NT2/D1 (cell line): ENCODE measurements at regions not wholly inside any gene's neighbourhood (a gene's known extent, or its start where the extent isn't known, plus 50 kb on each side); places are given as distances from the start of the nearest gene placed in this dataset.

Experiments used
- DNase-seq: peaks from one replicate; pipeline ENCODE4 v3.0.0-alpha.2; 2011; ENCODE audit warnings: low read depth, low spot score
- H3K27me3 ChIP-seq: 2 replicates; pipeline ENCODE4 v1.6.0; 2011; ENCODE audit warnings: mild to moderate bottlenecking; ENCODE audit not compliant: insufficient read length, insufficient read depth
- H3K36me3 ChIP-seq: 2 replicates; pipeline ENCODE4 v1.6.1; 2011; ENCODE audit warnings: mild to moderate bottlenecking, low read length, mixed read lengths; ENCODE audit not compliant: insufficient read depth, insufficient read length
- H3K4me1 ChIP-seq: 2 replicates; pipeline ENCODE4 v1.5.1; 2011; ENCODE audit not compliant: insufficient read depth, insufficient read length
- H3K4me3 ChIP-seq: 2 replicates; pipeline ENCODE4 v1.5.1; 2011; ENCODE audit warnings: low read depth; ENCODE audit not compliant: insufficient read length
- H3K9ac ChIP-seq: 2 replicates; pipeline ENCODE4 v1.6.0; 2011; ENCODE audit warnings: low read depth; ENCODE audit not compliant: insufficient read length
- H3K9me3 ChIP-seq: 2 replicates; pipeline ENCODE4 v1.5.1; 2011; ENCODE audit warnings: mild to moderate bottlenecking, low read length; ENCODE audit not compliant: insufficient read depth
- SUZ12 ChIP-seq: IDR thresholded peaks from 2 replicates; pipeline ENCODE4 v1.6.1; 2011; ENCODE audit not compliant: insufficient read length, insufficient read depth; ENCODE audit errors: extremely low read depth
- YY1 ChIP-seq: IDR thresholded peaks from 2 replicates; pipeline ENCODE4 v1.6.1; 2011; ENCODE audit not compliant: insufficient read length, insufficient read depth
- ZNF274 ChIP-seq: IDR thresholded peaks from 2 replicates; pipeline ENCODE4 v1.6.1; 2011; ENCODE audit warnings: mild to moderate bottlenecking, low read depth, low read length

DNA sequence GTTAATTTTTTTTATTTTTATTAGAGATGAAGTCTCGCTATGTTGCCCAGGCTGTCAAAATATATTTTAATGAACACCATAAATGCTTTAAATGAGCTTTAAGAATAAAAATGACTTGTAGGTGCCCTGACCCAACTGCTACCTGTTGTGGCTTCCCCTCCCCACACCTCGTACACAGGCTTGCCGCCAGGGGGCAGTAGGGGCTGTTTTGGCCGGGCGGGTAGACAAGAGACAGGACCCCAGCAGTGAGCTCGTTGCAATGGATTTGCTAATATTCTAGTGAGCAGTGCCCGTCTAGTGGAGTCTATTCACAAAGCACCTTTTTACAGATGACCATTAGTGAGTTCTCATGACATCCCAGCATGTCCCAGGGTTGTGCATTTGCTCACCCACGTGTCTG lies 418.1 kb downstream of the OCA2 start:
- Histone ChIP-seq H3K27me3 (no peaks in the 10 kb centered on the region), H3K4me1 (peaks cover 4% of the 10 kb centered on the region), H3K36me3 (no peaks in the 10 kb centered on the region), H3K9me3 (peaks cover 14% of the 10 kb centered on the region), H3K4me3 (no peak overlapping the region), H3K9ac (no peak overlapping the region)
- TF ChIP-seq ZNF274 (no peak), SUZ12 (no peak), YY1 (no peak)
- DNase-seq: no peak

DNA sequence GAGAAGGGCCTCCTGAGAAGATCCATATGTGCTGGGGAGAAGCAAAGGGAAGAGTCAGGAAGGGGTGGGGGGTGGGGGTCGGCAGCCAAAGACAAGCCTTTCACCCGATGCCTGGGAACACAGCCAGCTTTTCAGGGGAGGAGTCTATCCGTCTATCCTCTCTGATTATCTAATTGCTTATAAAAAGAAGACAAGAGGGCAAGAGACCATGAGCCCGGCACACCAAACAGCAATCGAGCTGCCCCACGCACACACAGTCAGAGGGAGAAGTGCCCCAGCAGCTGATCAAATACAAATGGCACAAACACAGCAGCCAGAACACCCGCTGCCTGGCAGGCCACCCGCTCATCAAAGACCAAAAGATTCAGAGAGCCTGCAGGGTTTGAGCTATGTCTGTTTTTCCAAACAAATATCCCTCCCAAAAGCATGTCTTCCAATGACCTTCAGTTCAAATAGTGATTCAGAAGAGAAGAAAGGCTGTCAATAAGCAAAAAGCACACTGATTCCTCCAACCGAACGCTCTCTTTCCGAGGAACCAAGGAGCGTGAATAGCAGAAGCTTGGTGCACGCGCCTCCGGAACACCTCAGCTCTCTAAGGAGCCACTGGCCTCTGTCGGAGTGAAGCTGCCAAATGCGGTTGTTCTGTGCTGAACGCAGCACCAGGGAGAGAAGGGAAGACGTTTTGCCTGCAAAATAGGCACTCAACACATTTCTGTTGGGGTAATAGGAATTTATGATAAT lies 419.2 kb downstream of the OCA2 start:
- peaks cover 4% of the 10 kb centered on the region for H3K4me1 ChIP-seq
- TF ChIP-seq ZNF274: no peak
- TF ChIP-seq YY1: no peak
- no peak for TF ChIP-seq SUZ12
- H3K9me3 ChIP-seq: 0 out of 2 replicates have a peak, but pooled peaks cover 5% of the 10 kb centered on the region
- H3K9ac ChIP-seq: no peak overlapping the region
- H3K36me3 ChIP-seq: no peaks in the 10 kb centered on the region
- DNase-seq: peak; percentile 13
- no peak overlapping the region for H3K4me3 ChIP-seq
- H3K27me3 ChIP-seq: no peaks in the 10 kb centered on the region

- no peak overlapping the region for H3K4me3 ChIP-seq
- H3K36me3 ChIP-seq: no peaks in the 10 kb centered on the region
Measured at GRCh38 chr15:27679203-27679602, 419.9 kb downstream of the OCA2 start.

DNA sequence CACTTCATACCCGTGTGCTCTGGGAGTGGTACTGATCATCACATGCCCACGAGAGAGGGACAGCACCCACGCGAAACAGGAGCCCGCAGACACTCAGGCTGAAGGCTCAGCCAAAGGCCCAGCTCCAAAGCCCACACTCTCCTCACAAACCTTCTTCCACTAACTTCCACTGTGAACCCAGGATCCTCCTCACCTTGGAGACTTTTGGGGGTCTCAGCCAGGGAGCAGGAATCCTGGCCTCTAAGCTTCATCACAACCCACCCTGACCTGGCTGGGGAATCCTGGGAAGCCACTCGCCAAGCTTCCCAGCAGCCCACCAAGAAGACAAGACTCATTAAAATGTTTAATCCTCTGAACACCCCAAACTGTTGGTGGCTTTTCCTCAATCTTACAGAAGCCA lies 421.2 kb downstream of the OCA2 start:
- H3K9ac ChIP-seq: no peak overlapping the region
- H3K4me1 ChIP-seq: peaks cover 4% of the 10 kb centered on the region
- no peak for DNase-seq
- no peak overlapping the region for H3K4me3 ChIP-seq
- no peaks in the 10 kb centered on the region for H3K36me3 ChIP-seq
- no peaks in the 10 kb centered on the region for H3K27me3 ChIP-seq
- H3K9me3 ChIP-seq: no peaks in the 10 kb centered on the region
- TF ChIP-seq YY1: no peak
- TF ChIP-seq ZNF274: no peak
- TF ChIP-seq SUZ12: no peak

More at GRCh38 chr15:27679203-27679602, 419.9 kb downstream of the OCA2 start:
- Histone ChIP-seq H3K9ac (no peak overlapping the region), H3K4me1 (peaks cover 4% of the 10 kb centered on the region), H3K27me3 (no peaks in the 10 kb centered on the region), H3K9me3 (0 out of 2 replicates have a peak, but pooled peaks cover 2% of the 10 kb centered on the region)
- TF ChIP-seq ZNF274: no peak
- no peak for TF ChIP-seq YY1
- no peak for TF ChIP-seq SUZ12
- no peak for DNase-seq

GRCh38 chr15:27676647-27677046 lies 422.5 kb downstream of the OCA2 start:
- Histone ChIP-seq H3K9ac (no peak overlapping the region), H3K36me3 (no peaks in the 10 kb centered on the region), H3K4me3 (no peak overlapping the region), H3K9me3 (no peaks in the 10 kb centered on the region), H3K27me3 (no peaks in the 10 kb centered on the region), H3K4me1 (peaks cover 7% of the 10 kb centered on the region)
- TF ChIP-seq ZNF274: no peak
- no peak for TF ChIP-seq YY1
- TF ChIP-seq SUZ12: no peak
- DNase-seq: no peak

GRCh38 chr15:27675571-27675970 lies 423.5 kb downstream of the OCA2 start:
- no peak overlapping the region for H3K4me3 ChIP-seq
- no peaks in the 10 kb centered on the region for H3K36me3 ChIP-seq
- H3K9me3 ChIP-seq: no peaks in the 10 kb centered on the region
- TF ChIP-seq ZNF274 (no peak), SUZ12 (no peak), YY1 (no peak)
- peaks cover 7% of the 10 kb centered on the region for H3K4me1 ChIP-seq
- no peak overlapping the region for H3K9ac ChIP-seq
- no peaks in the 10 kb centered on the region for H3K27me3 ChIP-seq
- no peak for DNase-seq

GRCh38 chr15:27674826-27675225 lies 424.3 kb downstream of the OCA2 start:
- Histone ChIP-seq H3K9ac (no peak overlapping the region), H3K4me1 (peaks cover 3% of the 10 kb centered on the region), H3K9me3 (no peaks in the 10 kb centered on the region), H3K36me3 (no peaks in the 10 kb centered on the region), H3K4me3 (no peak overlapping the region), H3K27me3 (no peaks in the 10 kb centered on the region)
- no peak for DNase-seq
- no peak for TF ChIP-seq YY1
- TF ChIP-seq SUZ12: no peak
- TF ChIP-seq ZNF274: no peak
